A204.1 (cell line): ENCODE measurements at regions not wholly inside any gene's neighbourhood (a gene's known extent, or its start where the extent isn't known, plus 50 kb on each side); places are given as distances from the start of the nearest gene placed in this dataset.
A peak's percentile ranks its signal among the peaks of the same experiment; 100 is the strongest.
"Not testable (repeated sequence)": the region's sequence is repeated elsewhere in the genome, so short reads cannot be mapped to it uniquely, and the experiment has no call there.

Experiments
- FAIRE-seq: peaks from 2 replicates; lab custom pipeline; 2012; peaks lifted over from hg19 to GRCh38; lab: Jason Lieb, UNC

DNA sequence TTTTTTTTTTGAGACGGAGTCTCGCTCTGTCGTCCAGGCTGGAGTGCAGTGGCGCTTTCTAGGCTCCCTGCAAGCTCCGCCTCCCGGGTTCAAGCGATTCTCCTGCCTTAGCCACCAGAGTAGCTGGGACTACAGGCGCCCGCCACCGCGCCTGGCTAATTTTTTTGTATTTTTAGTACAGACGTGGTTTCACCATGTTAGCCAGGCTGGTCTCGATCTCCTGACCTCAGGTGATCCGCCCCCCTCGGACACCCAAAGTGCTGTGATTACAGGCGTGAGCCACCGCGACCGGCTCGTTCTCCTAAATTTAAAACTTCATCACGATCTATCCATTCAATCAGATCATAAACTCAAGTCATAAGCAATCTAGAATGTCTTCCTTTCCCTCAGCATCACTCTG is 359.5 kb upstream of the BRINP3 start:
- FAIRE-seq: not testable (repeated sequence)

DNA sequence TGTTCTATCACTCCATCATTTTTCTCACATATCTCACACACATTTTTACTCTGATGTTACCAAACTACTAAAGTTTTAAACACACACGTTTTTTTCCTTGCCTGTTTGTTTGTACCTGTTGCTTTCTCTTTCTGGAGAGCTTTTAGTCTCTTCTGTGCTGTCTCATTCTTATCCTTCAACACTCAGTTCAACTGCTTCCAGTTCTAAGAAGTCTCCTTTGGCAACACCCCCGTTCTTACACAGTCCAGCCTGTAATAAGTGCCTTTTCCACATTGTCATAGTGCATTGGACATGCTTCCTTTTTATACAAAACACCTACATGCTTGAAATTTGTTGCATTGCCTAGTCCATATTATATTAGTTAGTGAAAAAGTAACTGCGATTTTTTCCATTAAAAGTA is 360.2 kb upstream of the BRINP3 start:
- FAIRE-seq: no peak

DNA sequence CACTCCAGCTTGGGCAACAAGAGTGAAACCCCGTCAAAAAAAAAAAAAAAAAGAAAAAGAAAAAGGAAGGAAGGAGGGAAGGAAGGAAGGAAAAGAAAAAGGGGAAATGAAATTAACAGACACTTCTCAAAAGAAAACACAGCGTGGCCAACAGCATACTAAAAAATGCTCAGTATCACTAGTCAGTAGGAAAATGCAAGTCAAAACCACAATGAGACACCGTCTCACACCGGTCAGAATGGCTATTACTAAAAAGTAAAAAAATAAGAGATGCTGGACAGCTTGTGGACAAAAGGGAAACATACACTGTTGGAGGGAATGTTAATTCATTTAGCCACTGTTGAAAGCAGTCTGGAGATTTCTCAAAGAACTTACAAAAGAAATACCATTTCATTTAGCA is 369.5 kb upstream of the BRINP3 start:
- FAIRE-seq: no peak

DNA sequence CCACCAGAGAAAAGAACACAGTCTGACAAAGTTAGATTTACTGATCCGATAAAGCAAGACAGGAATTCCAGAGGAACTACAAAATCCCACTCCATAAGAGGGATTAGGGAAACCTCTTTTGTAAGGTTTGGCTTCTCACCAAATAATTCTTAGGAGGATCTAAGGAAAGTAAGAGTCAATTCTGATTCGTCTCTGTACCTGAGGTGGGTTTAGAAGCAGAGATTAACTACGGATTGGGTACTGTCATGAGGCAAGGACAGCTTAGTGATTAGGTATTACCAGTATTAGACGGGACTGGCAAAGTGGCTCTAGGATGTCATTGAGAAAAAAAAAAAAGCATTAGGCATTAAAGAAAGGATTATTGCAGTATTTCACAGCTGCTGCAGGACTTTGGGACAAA is 371.7 kb upstream of the BRINP3 start:
- FAIRE-seq: no peak

DNA sequence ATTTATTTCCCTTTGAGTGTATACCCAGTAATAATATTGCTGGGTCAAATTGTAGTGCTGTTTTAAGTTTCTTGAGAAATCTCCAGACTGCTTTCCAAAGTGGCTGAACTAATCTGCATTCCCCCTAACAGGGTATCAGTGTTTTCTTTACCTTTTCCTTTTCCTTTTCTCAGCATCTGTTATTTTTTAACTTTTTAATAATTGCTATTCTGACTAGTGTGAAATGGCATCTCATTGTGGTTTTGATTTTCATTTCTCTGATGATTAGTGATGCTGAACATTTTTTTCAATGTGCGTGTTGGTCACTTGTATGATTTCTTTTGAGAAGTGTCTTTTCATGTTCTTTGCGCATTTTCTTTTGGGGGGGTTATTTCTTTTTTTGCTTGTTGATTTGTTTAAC is 374.9 kb upstream of the BRINP3 start:
- FAIRE-seq: no peak

DNA sequence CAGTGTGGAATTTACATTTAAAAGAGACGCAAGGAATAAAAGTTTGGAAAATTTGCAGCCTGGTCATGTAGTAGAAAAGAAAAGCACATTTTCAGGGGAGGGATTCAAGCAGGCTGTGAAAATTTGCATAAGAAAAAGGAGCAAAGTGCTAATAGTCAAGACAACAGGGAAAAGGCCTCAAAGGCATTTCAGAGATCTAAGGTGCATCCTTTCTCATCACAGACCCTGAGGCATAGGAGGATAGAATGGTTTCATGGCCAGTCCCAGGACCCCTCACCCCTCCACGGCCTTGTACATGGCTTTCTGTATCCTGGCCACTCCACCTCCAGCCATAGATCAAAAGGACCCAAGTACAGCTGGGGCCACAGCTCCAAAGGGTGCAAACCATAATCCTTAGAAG is 380.5 kb upstream of the BRINP3 start:
- no peak for FAIRE-seq

DNA sequence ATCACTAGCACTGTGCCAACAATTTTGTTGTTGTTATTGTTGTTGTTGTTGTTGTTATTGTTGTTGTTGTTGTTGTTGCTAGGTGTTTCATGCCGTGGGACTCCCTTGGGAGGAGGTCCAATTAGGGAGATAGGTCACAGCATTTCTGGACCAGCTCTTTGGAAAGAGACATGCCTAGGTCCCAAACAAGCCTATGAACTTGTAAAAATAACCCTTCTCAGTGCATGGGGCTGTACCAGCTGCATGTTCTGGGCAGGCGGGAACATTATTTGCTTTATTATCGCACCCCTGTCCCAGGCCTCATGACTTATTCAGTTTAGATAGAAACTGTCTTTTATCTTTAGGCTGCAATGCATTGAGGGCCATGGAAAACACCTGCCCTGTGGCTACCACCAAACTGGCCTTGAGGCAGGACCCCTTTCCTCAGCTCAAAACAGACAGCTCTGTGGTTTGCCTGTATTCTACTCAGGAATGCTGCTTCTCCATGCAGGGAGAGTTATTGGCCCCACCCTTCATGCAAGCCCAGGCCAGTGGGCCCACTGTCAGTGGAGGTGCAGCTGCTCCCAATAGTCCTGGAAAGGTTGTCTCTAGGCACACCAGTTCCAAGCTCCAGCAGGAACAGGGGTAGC is 386.5 kb upstream of the BRINP3 start:
- no peak for FAIRE-seq

DNA sequence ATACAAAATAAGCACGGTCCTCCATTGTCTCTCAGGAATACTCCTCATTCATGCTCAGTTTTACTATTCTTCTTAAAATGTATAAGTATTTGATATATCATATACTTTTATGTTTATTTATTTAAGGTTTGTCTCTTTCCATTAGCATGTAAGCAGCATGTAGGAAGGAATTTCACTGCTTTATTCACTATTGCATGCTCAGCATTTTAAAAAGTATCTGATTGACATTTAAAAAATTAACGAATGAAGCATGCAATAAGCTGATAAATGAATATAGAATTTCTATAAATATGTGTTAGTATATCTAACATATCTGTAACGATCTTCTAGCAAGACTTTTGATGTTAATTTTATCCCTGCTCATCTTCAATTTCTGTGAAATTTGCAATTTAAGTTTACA is 402.7 kb upstream of the BRINP3 start:
- no peak for FAIRE-seq

DNA sequence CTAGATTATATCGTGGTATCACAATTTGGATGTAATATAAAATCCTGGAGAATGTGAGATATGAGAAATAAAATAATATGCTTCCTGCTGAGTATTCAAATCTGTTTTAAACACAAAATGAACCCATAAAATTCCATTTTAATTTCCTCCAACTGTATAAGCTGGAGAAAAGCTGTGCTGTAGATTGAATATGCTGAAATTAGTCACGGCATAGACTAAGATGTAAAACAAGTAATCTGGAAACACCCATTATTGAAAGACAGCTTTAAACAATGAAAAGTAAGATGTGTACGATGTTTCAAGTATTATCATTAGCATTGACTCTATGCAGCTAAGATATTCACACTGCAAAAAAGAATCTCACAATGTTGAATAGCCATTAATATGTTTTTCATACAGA is 403.4 kb upstream of the BRINP3 start:
- no peak for FAIRE-seq

DNA sequence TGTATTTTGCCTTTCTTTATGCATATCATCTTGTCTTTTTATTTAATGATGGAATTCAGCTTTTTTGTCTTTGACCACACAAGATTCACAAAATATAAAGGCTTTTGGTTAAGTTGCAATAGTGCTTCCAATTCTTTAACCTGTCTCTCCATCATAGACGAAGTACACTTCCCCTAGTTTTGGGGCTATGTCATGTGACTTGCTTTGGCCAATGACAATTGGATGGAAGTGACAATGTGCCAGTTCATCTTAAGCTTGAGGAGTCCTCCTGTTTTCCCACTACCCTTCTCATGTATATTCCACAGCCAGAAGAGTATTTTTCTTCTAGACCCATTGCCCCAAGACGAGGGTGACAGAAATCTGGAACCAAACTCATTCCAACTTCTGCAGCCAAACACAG is 419.6 kb upstream of the BRINP3 start:
- no peak for FAIRE-seq

DNA sequence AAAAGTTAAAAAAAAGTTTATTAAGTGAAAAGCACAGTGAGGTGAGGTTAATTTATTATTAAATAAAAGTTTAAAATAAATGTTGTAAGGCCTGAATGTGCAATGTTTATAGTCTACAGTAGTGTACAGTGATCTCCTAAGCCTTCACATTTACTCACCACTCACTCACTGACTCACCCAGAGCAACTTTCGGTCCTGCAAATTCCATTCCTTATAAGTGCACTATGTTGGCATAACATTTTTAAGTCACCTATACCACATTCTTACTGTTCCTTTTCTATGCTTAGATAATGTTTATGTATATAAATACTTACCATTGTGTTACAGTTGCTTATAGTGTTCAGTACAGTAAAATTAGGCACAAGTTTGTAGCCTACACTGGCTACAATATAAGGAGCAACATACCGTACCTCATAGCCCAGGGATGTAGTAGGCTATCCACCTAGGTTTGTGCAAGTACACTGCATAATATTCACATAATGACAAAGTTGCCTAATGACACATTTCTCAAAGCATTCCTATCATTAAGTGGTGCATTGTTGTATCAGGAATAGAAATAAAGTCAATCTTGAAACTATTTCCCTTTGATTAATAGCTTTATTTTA is 426.5 kb upstream of the BRINP3 start:
- no peak for FAIRE-seq

DNA sequence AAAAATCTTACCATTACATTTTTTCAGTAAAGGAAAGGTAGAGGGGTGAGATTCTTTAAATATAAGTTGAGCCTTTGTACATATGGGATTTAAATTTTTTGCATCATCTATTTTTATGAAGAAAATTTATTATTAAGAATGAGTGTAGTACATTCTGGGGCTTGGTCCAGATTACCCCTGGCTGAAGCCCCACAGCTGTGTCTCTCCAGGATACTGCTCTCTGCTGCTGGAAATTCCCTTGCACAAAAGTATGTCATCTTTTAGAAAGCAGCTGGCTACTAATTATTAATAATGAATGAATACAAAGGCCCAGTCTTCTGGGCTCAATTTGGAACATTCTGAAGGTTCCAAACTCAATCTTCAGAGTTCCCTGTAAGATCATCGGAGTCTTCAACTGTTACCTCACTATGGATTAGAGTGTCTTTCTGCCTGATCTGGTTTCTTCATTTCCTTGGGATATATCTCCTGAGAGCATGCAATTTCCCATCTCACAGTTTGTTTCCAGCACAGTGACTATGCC is 428.6 kb upstream of the BRINP3 start:
- FAIRE-seq: no peak

DNA sequence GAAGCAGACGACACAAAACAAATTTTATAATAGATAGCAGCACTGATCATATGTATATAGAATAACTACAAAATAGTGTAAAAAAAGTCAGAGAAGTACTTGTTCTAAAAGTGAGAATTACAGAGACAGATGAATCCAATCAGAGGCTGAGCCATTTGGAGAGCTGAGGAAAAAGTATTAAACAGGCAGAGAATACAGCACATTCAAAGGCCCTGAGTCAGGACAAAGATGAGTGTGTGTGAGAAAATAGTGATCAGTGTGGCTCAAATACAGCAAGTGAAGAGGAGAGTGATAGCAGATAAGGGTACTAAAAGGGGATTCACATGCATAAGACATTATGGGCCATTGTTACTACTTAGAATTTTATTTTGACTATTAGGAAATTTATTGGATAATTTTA is 430.6 kb upstream of the BRINP3 start:
- FAIRE-seq: no peak

DNA sequence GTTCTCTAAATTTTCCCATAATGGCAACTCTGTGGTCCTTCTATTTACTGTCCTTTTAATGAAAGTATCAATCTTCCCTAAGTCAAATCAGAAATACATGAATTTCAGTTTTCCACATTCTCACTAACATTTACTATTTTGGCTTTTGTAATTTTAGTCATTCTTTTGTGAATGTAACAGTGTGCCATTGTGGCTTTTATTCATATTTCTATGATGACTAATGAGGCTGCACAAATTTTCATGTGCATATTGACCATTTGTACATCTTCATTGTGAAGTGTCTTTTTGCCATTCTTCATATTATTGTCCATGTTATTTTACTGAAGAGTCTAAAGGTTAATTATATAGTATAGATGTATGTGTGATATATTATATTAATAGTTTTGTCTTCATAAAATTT is 431.0 kb upstream of the BRINP3 start:
- no peak for FAIRE-seq

DNA sequence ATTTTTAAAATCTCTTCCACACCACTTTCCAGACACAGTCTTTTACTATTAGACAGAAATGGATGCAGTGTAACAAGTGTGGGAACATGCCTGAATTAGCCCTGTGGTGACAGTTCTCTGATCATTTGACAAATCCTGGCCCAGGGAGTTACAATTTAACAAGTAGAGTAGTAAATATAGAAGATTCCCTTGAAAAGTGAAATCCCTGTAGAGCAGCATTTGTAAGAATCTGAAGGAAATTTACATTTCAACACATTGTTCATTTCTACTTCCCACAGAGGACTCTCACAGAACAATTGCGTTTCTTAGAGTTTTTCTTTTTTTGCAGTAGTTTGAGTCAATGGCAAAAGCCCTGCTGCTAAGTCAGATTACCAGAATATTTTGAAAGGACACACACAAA is 458.3 kb upstream of the BRINP3 start:
- no peak for FAIRE-seq

DNA sequence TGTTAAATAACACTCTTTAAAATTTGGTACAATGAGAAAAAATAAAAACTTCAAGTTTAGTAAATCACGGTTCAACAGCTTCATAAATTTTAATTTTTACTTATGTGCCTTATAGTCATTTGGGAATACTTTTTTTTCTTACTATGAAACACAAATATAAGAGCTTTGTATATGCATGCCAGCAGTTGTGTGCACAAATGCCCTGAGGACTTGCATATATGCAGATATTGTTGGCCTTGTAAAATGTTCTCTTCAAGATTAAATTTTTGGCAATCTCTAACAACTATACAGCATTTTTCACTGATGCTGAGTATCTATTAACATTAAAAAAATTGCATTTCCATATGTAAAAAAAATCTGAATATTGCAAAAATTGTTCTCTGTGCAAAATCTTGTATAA is 458.7 kb upstream of the BRINP3 start:
- no peak for FAIRE-seq

DNA sequence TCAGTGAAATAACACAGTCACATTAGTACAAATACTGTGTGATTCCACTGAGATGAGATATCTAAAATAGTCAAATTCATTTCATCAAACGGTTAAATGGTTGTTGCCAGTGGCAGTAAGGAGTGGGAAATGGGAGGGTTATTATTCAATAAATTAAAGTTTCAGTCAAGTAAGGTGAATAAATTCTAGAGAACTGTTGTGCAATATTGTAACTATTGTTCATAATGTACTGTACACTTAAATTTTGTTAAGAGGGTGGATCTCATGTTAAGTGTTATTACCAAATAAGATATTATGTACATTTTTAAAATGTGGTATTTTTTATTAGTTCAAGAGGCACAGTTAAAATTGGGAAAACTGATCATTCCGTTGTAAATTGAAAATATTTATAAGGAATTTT is 463.3 kb upstream of the BRINP3 start:
- FAIRE-seq: no peak

DNA sequence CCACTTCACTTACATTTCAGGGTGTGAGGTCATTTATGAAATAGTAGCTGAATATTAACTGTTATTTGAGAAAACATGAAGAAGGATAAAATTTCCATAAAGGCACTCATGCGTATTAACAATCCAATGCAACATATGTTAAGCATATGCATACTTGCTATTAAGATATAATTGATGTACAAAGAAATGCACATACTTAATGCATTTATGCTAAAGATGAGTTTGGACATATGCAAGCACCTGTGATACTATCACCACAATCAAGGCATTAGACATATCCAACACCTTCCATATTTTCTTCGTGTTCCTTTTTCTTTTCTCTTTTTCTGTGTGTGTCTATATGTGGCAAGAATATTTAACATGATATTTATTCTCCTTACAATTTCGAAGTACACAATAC is 464.8 kb upstream of the BRINP3 start:
- no peak for FAIRE-seq

DNA sequence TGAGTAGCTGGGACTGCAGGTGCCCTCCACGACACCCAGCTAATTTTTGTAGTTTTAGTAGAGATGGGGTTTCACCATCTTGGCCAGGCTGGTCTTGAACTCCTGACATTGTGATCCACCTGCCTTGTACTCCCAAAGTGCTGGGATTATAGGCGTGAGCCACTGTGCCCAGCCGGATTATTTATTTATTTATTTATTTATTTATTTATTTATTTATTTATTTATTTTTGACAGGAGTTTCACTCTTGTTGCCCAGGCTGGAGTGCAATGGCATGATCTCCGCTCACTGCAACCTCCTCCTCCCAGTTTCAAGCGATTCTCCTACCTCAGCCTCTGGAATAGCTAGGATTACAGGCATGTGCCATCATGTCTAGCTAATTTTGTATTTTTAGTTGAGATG is 466.1 kb upstream of the BRINP3 start:
- FAIRE-seq: not testable (repeated sequence)

DNA sequence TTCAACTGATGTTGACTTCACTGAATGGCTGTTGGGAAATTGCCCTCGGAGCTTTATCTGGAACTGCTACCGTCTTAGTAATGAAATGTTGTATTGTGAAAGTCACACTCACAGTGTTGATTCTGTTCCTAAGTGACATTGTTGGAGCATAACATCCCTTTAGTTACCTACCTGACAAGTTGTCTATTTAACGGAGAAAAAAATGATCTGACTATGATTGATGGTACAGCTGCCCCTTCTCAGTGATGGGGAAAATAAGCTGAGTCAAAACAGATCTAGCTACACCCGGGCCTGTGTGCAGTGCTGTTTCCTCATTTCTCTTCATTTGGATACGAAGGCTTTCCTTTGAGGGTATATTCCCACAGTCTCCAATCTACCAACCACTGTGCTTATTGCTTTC is 472.3 kb upstream of the BRINP3 start:
- FAIRE-seq: no peak

DNA sequence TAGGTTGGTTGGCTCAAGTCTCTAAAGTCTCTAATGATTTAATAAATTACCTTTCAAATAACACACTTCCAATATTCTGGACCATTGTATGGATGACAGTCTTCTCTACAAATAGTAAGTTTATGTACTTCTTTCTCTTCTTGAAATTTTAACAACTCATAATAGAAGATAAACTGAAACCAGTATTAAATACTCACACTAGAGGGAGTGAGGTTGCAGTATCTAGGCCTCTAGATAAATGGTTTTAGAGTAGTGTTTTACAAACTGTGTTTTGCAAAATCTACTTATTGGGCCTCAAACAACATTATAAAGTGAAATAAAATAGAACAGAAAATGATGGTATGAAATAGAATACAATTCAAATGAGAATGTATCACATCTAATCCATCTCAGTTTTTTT is 479.9 kb upstream of the BRINP3 start:
- peak; percentile 39 for FAIRE-seq

DNA sequence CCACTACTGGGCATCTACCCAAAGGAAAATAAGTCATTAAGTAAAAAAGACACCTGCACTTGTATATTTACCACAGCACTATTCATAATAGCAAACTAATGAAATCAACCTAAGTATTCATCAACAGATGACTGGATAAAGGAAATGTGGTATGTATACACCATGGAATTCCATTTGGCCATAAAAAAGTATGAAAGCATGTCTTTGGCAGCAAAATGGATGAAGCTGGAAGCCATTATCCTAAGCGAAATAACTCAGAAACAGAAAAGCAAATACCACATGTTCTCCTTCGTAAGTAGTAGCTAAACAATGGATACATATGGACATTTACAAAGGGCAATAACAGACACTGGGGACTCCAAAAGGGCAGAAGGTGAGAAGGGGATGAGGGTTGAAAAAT is 485.7 kb upstream of the BRINP3 start:
- FAIRE-seq: no peak

DNA sequence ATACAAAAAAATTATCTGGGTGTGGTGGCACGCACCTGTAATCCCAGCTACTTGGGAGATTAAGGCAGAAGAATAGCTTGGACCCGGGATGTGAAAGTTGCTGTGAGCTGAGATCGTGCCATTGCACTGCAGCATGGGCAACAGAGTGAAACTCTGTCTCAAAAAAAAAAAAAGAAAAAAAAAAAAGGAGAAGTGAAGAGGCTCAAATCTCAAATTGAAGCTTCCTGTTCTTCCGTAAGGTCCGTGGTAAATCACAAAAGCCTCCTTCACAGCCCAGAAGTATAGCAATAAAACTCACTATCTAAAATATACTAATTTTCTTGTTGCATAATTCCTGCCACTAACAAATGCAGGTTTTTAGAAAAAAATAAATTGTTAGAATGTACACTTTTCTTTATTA is 498.2 kb upstream of the BRINP3 start:
- no peak for FAIRE-seq

DNA sequence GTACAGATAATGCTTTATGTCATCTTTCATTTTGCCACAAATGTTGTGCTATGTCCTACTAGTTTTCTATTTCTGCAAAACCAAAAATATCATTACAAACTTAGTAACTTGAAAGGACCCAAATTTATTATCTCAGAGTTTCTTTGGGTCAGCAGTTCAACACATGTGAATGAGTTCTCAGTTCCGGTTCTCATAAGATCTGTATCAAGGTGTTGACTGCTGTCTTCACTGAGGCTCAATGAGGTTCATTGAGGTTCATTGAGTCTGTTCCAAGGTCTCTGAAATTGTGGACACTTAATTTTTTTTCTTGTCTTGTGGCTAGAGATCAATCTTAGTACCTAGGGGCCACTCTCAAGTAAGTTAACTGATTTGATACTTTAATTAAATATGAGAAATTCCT is 525.1 kb upstream of the BRINP3 start:
- FAIRE-seq: no peak

DNA sequence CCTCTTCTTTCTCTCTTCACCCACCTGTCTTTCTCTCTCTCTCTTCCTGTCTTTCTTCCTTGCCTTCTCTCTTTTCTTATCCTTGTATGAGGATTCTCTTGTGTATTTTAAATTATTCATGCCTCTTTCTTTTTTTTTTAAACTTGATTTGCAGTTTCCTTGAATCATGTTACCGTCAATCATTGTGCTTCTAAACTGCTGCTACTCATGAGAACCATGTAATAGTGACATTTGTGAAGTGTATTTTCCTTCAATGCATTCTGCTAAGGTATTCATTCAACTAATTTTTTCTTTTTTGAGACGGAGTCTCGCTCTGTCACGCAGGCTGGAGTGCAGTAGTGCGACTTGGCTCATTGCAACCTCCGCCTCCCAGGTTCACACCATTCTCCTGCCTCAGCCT is 539.1 kb upstream of the BRINP3 start:
- FAIRE-seq: no peak
